Naive thymus-derived CD4-positive, alpha-beta T cell (primary cell): ENCODE measurements at regions not wholly inside any gene's neighbourhood (a gene's known extent, or its start where the extent isn't known, plus 50 kb on each side); places are given as distances from the start of the nearest gene placed in this dataset.

Experiments
- ATAC-seq: fragments of 150-1000 bp; cut with Tn5 transposase; 2 replicates; pipeline ENCODE4 v1.10.0; 2021; ENCODE audit warnings: mild to moderate bottlenecking, moderate library complexity
- CTCF ChIA-PET: fragments of 350-600 bp; sonication (Branson Sonifier 250); formaldehyde crosslinking; loops from one replicate; lab custom pipeline; 2021; ENCODE audit warnings: antibody characterized with exemption; lab: Charles Lee
- POLR2A ChIA-PET: fragments of 350-600 bp; sonication (Branson Sonifier 250); formaldehyde crosslinking; loops from one replicate; lab custom pipeline; 2021; ENCODE audit warnings: antibody characterized with exemption, inconsistent platforms; lab: Charles Lee
- DNase-seq, 9 donors: peaks; one replicate each; pipeline versions ENCODE4 v3.0.0 to v3.0.0-alpha.2; 2020 to 2022; ENCODE audit warnings: mixed read lengths in 1 of 9
- H3K27ac ChIP-seq: one replicate; pipeline ENCODE4 v1.7.0; 2013; ENCODE audit warnings: mild to moderate bottlenecking, low read depth, low read length, moderate library complexity
- H3K27me3 ChIP-seq, 2 donors: one replicate each; pipeline ENCODE4 v1.7.0; 2013; ENCODE audit warnings: low read length in 2 of 2, mild to moderate bottlenecking in 2 of 2, moderate library complexity in 2 of 2; ENCODE audit not compliant: control insufficient read depth in 2 of 2, insufficient read depth in 2 of 2
- H3K36me3 ChIP-seq, 3 experiments: 1 replicate in 2 of 3; 2 replicates in 1 of 3; pipeline ENCODE4 v1.7.0; 2013; ENCODE audit warnings: low read length in 3 of 3, mild to moderate bottlenecking in 3 of 3, moderate library complexity in 1 of 3; ENCODE audit not compliant: insufficient read depth in 3 of 3, control insufficient read depth in 2 of 3
- H3K4me1 ChIP-seq, 2 donors: one replicate each; pipeline ENCODE4 v1.7.0; 2013; ENCODE audit warnings: low read length in 2 of 2, mild to moderate bottlenecking in 2 of 2, moderate library complexity in 1 of 2; ENCODE audit not compliant: control insufficient read depth in 2 of 2, insufficient read depth in 2 of 2
- H3K4me3 ChIP-seq: 2 replicates; pipeline ENCODE4 v1.7.0; 2013; ENCODE audit warnings: mild to moderate bottlenecking, low read length
- H3K9me3 ChIP-seq, 3 experiments: 1 replicate in 2 of 3; 2 replicates in 1 of 3; pipeline ENCODE4 v1.7.0; 2013; ENCODE audit warnings: low read length in 3 of 3; ENCODE audit not compliant: control insufficient read depth in 2 of 3
- H3K27ac Mint-ChIP-seq, 9 donors: one replicate each; pipeline ENCODE4 v1.8.0; 2020 to 2022; ENCODE audit warnings: mixed read lengths in 9 of 9, mild to moderate bottlenecking in 8 of 9, moderate library complexity in 5 of 9, inconsistent platforms in 2 of 9
- H3K27me3 Mint-ChIP-seq, 5 donors: one replicate each; pipeline ENCODE4 v1.8.0; 2021 to 2022; ENCODE audit warnings: mixed read lengths in 5 of 5, mild to moderate bottlenecking in 1 of 5
- H3K36me3 Mint-ChIP-seq, 5 donors: one replicate each; pipeline ENCODE4 v1.8.0; 2020 to 2022; ENCODE audit warnings: mixed read lengths in 5 of 5, mild to moderate bottlenecking in 3 of 5, inconsistent platforms in 1 of 5
- H3K4me1 Mint-ChIP-seq, 7 donors: one replicate each; pipeline ENCODE4 v1.8.0; 2020 to 2022; ENCODE audit warnings: mixed read lengths in 7 of 7, mild to moderate bottlenecking in 3 of 7, inconsistent platforms in 1 of 7
- H3K4me3 Mint-ChIP-seq, 10 donors: one replicate each; pipeline ENCODE4 v1.8.0; 2020 to 2022; ENCODE audit warnings: mild to moderate bottlenecking in 10 of 10, mixed read lengths in 10 of 10, moderate library complexity in 6 of 10, inconsistent platforms in 2 of 10
- H3K9me3 Mint-ChIP-seq, 11 donors: one replicate each; pipeline ENCODE4 v1.8.0; 2020 to 2022; ENCODE audit warnings: mixed read lengths in 11 of 11, mild to moderate bottlenecking in 4 of 11, inconsistent platforms in 1 of 11, moderate library complexity in 1 of 11
- intact Hi-C, 2 donors: fragments of 100-400 bp; cut with micrococcal nuclease; formaldehyde crosslinking; loops; one replicate each; pipeline ENCODE4 v1.15.1; 2023

GRCh38 chr20:56981301-56981700 is 285.1 kb downstream of the BMP7 start:
- Histone ChIP-seq H3K36me3 (no peaks in the 10 kb centered on the region), H3K4me1 (no peaks in the 10 kb centered on the region), H3K27me3 (no peaks in the 10 kb centered on the region), H3K27ac (no peak overlapping the region), H3K4me3 (no peak overlapping the region), H3K9me3 (peaks cover 0 to 10% (median 0%) of the 10 kb centered on the region in 3 experiments)
- intact Hi-C loops: no loop called here
- Mint-ChIP-seq H3K4me3 (no peak overlapping the region), H3K27ac (no peak overlapping the region), H3K27me3 (peaks cover under 1 to 35% (median 18%) of the 10 kb centered on the region in 5 donors), H3K9me3 (peaks cover 0 to 34% (median 11%) of the 10 kb centered on the region in 11 donors), H3K4me1 (peaks cover 0 to 4% (median 0%) of the 10 kb centered on the region in 7 donors), H3K36me3 (no peaks in the 10 kb centered on the region)
- ChIA-PET POLR2A (no interaction called here), CTCF (no interaction called here)
- ATAC-seq (no peak), DNase-seq (no peak)

GRCh38 chr20:56983813-56984212 is 282.6 kb downstream of the BMP7 start:
- no peak for ATAC-seq
- H3K36me3 ChIP-seq: no peaks in the 10 kb centered on the region
- H3K4me1 ChIP-seq: no peaks in the 10 kb centered on the region
- H3K27ac ChIP-seq: no peak overlapping the region
- peaks cover 0 to 3% of the 10 kb centered on the region in 2 donors for H3K27me3 ChIP-seq
- Mint-ChIP-seq H3K27me3 (peaks cover 0 to 18% (median 17%) of the 10 kb centered on the region in 5 donors), H3K27ac (no peak overlapping the region), H3K4me3 (no peak overlapping the region), H3K36me3 (no peaks in the 10 kb centered on the region), H3K9me3 (peaks cover 0 to 44% (median 11%) of the 10 kb centered on the region in 11 donors), H3K4me1 (peaks cover 0 to 4% (median 0%) of the 10 kb centered on the region in 7 donors)
- DNase-seq: no peak
- ChIA-PET CTCF (no interaction called here), POLR2A (no interaction called here)
- H3K9me3 ChIP-seq: peaks cover 0 to 13% (median 5%) of the 10 kb centered on the region in 3 experiments
- H3K4me3 ChIP-seq: no peak overlapping the region
- intact Hi-C loops: no loop called here

- H3K27me3 Mint-ChIP-seq: peaks cover 0 to 21% (median 16%) of the 10 kb centered on the region in 5 donors
- Histone ChIP-seq H3K27me3 (peaks cover 0 to 3% of the 10 kb centered on the region in 2 donors), H3K4me1 (no peaks in the 10 kb centered on the region), H3K4me3 (no peak overlapping the region), H3K9me3 (peaks cover 0 to 13% (median 5%) of the 10 kb centered on the region in 3 experiments), H3K36me3 (no peaks in the 10 kb centered on the region), H3K27ac (no peak overlapping the region)
- POLR2A ChIA-PET: no interaction called here
- peaks cover 0 to 44% (median 11%) of the 10 kb centered on the region in 11 donors for H3K9me3 Mint-ChIP-seq
- CTCF ChIA-PET: no interaction called here
- no peak for ATAC-seq
- no peak overlapping the region for H3K27ac Mint-ChIP-seq
- DNase-seq: no peak
- intact Hi-C loops: no loop called here
- H3K4me1 Mint-ChIP-seq: no peaks in the 10 kb centered on the region
- no peak overlapping the region for H3K4me3 Mint-ChIP-seq
- no peaks in the 10 kb centered on the region for H3K36me3 Mint-ChIP-seq
Observed at GRCh38 chr20:56985066-56985685, 281.3 kb downstream of the BMP7 start.

GRCh38 chr20:56986476-56986875 is 280.0 kb downstream of the BMP7 start:
- Mint-ChIP-seq H3K27me3 (peaks cover 0 to 25% (median 22%) of the 10 kb centered on the region in 5 donors), H3K9me3 (peaks cover 0 to 44% (median 11%) of the 10 kb centered on the region in 11 donors)

GRCh38 chr20:56986931-56987720 is 279.3 kb downstream of the BMP7 start:
- H3K4me3 ChIP-seq: no peak overlapping the region
- POLR2A ChIA-PET: interaction anchor here (0.6 kb wide), 1 partner anchor 53 kb away, joined by 3 read pairs; no protein-coding TSS in a partner anchor
- Mint-ChIP-seq H3K27ac (no peak overlapping the region), H3K27me3 (peaks cover 0 to 27% (median 22%) of the 10 kb centered on the region in 5 donors), H3K4me3 (no peak overlapping the region), H3K36me3 (no peaks in the 10 kb centered on the region), H3K4me1 (no peaks in the 10 kb centered on the region), H3K9me3 (peaks cover 0 to 44% (median 11%) of the 10 kb centered on the region in 11 donors)
- H3K27ac ChIP-seq: no peak overlapping the region
- H3K4me1 ChIP-seq: no peaks in the 10 kb centered on the region
- H3K9me3 ChIP-seq: peaks cover 0 to 13% (median 5%) of the 10 kb centered on the region in 3 experiments
- CTCF ChIA-PET: no interaction called here
- no peaks in the 10 kb centered on the region for H3K36me3 ChIP-seq
- ATAC-seq (no peak), DNase-seq (no peak)
- intact Hi-C loops: no loop called here
- peaks cover 0 to 3% of the 10 kb centered on the region in 2 donors for H3K27me3 ChIP-seq

More at GRCh38 chr20:56986476-56986875, 280.0 kb downstream of the BMP7 start:
- H3K27ac ChIP-seq: no peak overlapping the region
- peaks cover 0 to 13% (median 5%) of the 10 kb centered on the region in 3 experiments for H3K9me3 ChIP-seq
- H3K4me1 Mint-ChIP-seq: no peaks in the 10 kb centered on the region
- no peak overlapping the region for H3K27ac Mint-ChIP-seq
- ChIA-PET CTCF (no interaction called here), POLR2A (no interaction called here)
- no peaks in the 10 kb centered on the region for H3K4me1 ChIP-seq
- H3K4me3 ChIP-seq: no peak overlapping the region
- no peak overlapping the region for H3K4me3 Mint-ChIP-seq
- H3K36me3 Mint-ChIP-seq: no peaks in the 10 kb centered on the region
- ATAC-seq (no peak), DNase-seq (no peak)
- intact Hi-C loops: no loop called here
- peaks cover 0 to 3% of the 10 kb centered on the region in 2 donors for H3K27me3 ChIP-seq
- no peaks in the 10 kb centered on the region for H3K36me3 ChIP-seq

GRCh38 chr20:56987986-56988385 is 278.5 kb downstream of the BMP7 start:
- Histone ChIP-seq H3K4me1 (no peaks in the 10 kb centered on the region), H3K27ac (no peak overlapping the region), H3K4me3 (no peak overlapping the region), H3K36me3 (no peaks in the 10 kb centered on the region), H3K9me3 (peaks cover 0 to 13% (median 5%) of the 10 kb centered on the region in 3 experiments), H3K27me3 (peaks cover 0 to 3% of the 10 kb centered on the region in 2 donors)
- CTCF ChIA-PET: no interaction called here
- DNase-seq (no peak), ATAC-seq (no peak)
- Mint-ChIP-seq H3K27me3 (peaks cover 0 to 29% (median 22%) of the 10 kb centered on the region in 5 donors), H3K4me1 (no peaks in the 10 kb centered on the region), H3K4me3 (no peak overlapping the region), H3K36me3 (no peaks in the 10 kb centered on the region), H3K27ac (no peak overlapping the region), H3K9me3 (peaks cover 0 to 44% (median 11%) of the 10 kb centered on the region in 11 donors)
- POLR2A ChIA-PET: no interaction called here
- intact Hi-C loops: no loop called here
